Upper lobe of left lung (tissue), 4 donors: ENCODE measurements at regions not wholly inside any gene's neighbourhood (a gene's known extent, or its start where the extent isn't known, plus 50 kb on each side); places are given as distances from the start of the nearest gene placed in this dataset.

Experiments used
- CTCF ChIP-seq, 6 experiments: fragments of 450-650 bp in 4 of 6; fragments of 200-600 bp in 2 of 6; sonication (generic) in 2 of 6; IDR thresholded peaks; one replicate each; pipeline ENCODE4 v1.5.1; 2016 to 2019; ENCODE audit warnings: antibody characterized with exemption in 6 of 6
- EP300 ChIP-seq, 4 donors: sonication (generic); formaldehyde crosslinking; IDR thresholded peaks; one replicate each; pipeline ENCODE4 v1.5.1; 2017; ENCODE audit warnings: antibody characterized with exemption in 4 of 4, control low read depth in 2 of 4
- POLR2A ChIP-seq, 4 donors: fragments of 450-650 bp; IDR thresholded peaks; one replicate each; pipeline ENCODE4 v1.5.1; 2016 to 2017; ENCODE audit warnings: antibody characterized with exemption in 4 of 4, mild to moderate bottlenecking in 2 of 4

- no peak for TF ChIP-seq CTCF (IDR thresholded peaks at IDR 0.05)
- no peak for TF ChIP-seq EP300 (IDR thresholded peaks at IDR 0.05)
- no peak for TF ChIP-seq POLR2A (IDR thresholded peaks at IDR 0.05)
Observed at GRCh38 chr7:115491744-115492380, 538.7 kb downstream of the TFEC start.
